HG03378 (cell line): ENCODE measurements at regions not wholly inside any gene's neighbourhood (a gene's known extent, or its start where the extent isn't known, plus 50 kb on each side); places are given as distances from the start of the nearest gene placed in this dataset.
A peak's percentile ranks its signal among the peaks of the same experiment; 100 is the strongest.

ENCODE experiments used
- ATAC-seq: cut with Tn5 transposase; IDR thresholded peaks from one replicate; pipeline ENCODE4 v1.9.1; 2021; ENCODE audit warnings: mild to moderate bottlenecking, moderate library complexity; ENCODE audit not compliant: unreplicated experiment

- no peak for ATAC-seq
These were observed 427.5 kb upstream of the HSF2 start for GRCh38 chr6:121971931-121972335.

- no peak for ATAC-seq
These were observed 414.5 kb upstream of the HSF2 start for GRCh38 chr6:121984956-121985355.

- ATAC-seq = no peak
These were observed 406.1 kb upstream of the HSF2 start for GRCh38 chr6:121993362-121993761.

- no peak for ATAC-seq
These were observed 404.5 kb upstream of the HSF2 start for GRCh38 chr6:121994919-121995318.

- no peak for ATAC-seq
These were observed 400.8 kb upstream of the HSF2 start for GRCh38 chr6:121998631-121999030.

- ATAC-seq = no peak
These were observed 399.9 kb upstream of the HSF2 start for GRCh38 chr6:121999456-122000065.

GRCh38 chr6:122005661-122006060 is 393.8 kb upstream of the HSF2 start:
- ATAC-seq = no peak

- no peak for ATAC-seq
These were observed 392.1 kb upstream of the HSF2 start for GRCh38 chr6:122007339-122007738.

- ATAC-seq = no peak
These were observed 391.1 kb upstream of the HSF2 start for GRCh38 chr6:122008101-122008999.

- ATAC-seq = no peak
These were observed 390.5 kb upstream of the HSF2 start for GRCh38 chr6:122009000-122009350.

- no peak for ATAC-seq
These were observed 386.9 kb upstream of the HSF2 start for GRCh38 chr6:122012578-122012977.

- ATAC-seq = no peak
These were observed 384.5 kb upstream of the HSF2 start for GRCh38 chr6:122014961-122015360.

GRCh38 chr6:122020588-122021264 is 378.7 kb upstream of the HSF2 start:
- peak; percentile 98 for ATAC-seq

GRCh38 chr6:122025104-122025503 is 374.3 kb upstream of the HSF2 start:
- ATAC-seq = no peak

GRCh38 chr6:122026582-122027369 is 372.7 kb upstream of the HSF2 start:
- ATAC-seq = no peak

GRCh38 chr6:122028933-122029522 is 370.4 kb upstream of the HSF2 start:
- ATAC-seq = no peak

- peak; percentile 93 for ATAC-seq
These were observed 365.8 kb upstream of the HSF2 start for GRCh38 chr6:122033564-122034181.

- no peak for ATAC-seq
These were observed 364.3 kb upstream of the HSF2 start for GRCh38 chr6:122035173-122035572.

GRCh38 chr6:122040261-122040660 is 359.2 kb upstream of the HSF2 start:
- ATAC-seq = no peak

GRCh38 chr6:122042380-122042779 is 357.1 kb upstream of the HSF2 start:
- no peak for ATAC-seq
